DMS 273 (cell line): ENCODE measurements at regions not wholly inside any gene's neighbourhood (a gene's known extent, or its start where the extent isn't known, plus 50 kb on each side); places are given as distances from the start of the nearest gene placed in this dataset.

Experiments
- DNase-seq: peaks from one replicate; lab custom pipeline; 2025; ENCODE audit not compliant: unreplicated experiment; lab: John Stamatoyannopoulos, UW

DNA sequence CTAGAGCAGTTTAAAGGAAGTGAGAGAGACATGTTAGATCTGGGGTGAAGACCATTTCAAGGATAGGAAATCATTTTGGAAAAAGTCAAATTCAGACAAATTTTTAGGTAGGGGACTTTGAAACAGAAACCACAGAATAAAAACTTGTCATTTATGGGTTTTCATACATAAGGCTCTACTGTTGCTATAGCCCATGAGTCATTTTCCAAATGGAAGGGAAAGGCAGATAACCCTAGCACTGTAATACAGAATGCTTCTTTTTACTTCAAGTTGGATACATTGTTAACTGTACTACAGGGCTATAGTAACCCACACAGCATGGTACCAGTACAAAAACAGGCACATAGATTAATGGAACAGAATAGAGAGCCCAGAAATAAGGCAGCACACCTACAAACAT lies 455.4 kb downstream of the EBF1 start:
- no peak for DNase-seq

DNA sequence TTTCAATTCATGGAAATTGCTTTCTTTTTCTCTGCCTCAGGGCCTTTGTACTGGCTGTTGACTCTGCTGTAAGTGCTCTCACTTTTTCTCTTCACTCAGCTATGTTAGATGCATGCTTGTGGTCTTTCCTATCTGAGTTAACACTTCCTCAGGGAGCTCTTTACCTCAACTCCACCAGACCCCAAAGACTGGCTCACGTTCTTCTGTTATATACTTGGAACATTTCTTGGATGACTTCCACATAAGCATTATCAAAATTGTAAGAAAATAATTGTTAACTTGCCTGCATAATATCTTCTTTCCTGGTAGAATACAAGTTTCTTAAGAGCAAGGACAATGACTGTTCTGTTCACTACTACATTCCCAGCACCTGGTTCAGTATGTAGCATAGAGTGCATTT lies 455.9 kb downstream of the EBF1 start:
- no peak for DNase-seq

DNA sequence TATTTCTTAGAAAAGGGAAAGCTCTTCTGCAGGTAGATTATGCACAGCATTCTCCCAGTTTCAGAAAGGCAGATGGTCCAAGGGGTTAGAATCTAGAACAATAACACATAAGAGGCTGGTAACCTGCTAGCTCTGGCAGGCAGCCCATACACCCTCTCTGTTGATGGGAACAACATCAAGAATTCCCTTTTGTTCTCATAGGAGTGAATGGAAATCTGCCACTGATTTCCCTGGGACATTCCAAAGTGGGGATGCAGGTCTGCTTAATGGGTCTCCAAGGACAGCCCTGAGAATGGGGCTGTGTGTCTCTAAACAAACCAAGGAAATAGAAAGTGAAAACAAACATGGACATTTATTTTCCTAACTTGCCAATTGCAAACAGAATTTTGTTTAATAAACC lies 456.8 kb downstream of the EBF1 start:
- peak; percentile 76 for DNase-seq

GRCh38 chr5:158641016-158641415 lies 458.7 kb downstream of the EBF1 start:
- DNase-seq, result peak; percentile 3

DNA sequence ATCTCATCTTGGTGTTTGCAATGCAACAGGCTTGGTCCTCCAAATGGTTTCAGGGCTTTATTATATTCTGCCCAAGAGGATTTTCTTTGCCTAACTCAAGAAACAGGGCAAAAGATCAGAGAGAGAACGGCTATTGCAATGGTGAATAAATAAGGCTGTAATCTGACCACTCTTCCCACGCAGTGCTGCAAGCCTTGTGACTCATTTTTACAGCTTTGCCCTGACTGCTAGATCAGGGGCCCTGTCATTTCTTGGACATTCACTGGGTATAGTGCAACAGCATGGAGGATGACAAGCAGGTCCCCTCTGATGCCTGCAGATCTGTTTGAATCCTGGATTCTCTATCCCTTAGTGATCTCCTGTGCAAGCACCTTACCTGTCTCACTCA lies 459.1 kb downstream of the EBF1 start:
- no peak for DNase-seq

DNA sequence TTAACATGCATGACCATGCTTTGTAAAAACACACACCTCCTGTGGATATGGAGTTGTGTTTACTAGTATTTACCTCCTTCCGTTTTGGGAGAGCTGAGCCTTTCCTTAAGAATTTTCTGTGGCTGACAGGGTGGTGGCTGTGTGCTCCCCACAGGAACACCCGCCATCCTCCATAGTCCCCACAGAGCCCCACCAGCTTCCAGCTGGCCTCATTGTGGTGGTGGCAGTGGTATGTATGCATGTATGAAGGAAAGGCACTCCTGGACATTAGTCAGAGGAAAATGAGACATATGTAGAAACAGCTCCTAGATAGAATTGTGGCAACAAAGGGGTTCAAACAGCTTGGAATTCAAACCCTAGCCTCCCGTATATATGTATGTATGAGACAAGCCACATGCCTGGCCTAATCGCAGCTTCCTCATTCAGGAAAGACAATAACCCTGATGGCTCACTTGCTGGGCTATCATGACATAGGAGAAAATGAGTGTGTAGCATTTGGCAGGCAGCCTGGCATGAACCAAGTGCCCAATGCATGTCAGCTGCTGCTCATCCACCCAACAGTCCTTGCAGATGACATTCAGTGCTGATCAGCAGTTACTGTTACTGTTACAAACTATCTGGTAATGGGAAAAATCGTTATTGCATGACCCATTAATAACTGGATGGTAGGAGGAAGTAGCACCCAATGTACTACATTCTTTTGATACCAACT lies 459.7 kb downstream of the EBF1 start:
- DNase-seq, result peak; percentile 12

DNA sequence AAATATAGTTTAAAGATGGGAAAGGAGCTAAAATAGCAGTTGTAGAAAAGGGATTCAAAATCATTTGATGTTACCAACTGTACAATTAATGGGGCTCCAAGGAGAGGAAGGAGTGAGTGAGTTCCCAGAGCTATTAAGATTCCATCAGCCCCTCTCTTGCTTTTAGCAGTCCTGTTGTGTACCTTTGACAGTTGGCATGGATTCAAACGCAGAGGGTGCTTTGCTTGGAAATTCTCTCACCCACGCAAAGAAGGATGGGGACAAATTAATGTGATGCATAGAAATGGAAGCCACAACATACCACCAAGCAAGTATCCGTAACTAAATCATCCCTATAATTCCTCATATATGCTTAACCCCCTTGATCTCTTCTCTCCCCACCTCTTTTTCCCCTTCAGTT lies 461.3 kb downstream of the EBF1 start:
- DNase-seq, result peak; percentile 6

GRCh38 chr5:158637039-158637438 lies 462.7 kb downstream of the EBF1 start:
- no peak for DNase-seq

DNA sequence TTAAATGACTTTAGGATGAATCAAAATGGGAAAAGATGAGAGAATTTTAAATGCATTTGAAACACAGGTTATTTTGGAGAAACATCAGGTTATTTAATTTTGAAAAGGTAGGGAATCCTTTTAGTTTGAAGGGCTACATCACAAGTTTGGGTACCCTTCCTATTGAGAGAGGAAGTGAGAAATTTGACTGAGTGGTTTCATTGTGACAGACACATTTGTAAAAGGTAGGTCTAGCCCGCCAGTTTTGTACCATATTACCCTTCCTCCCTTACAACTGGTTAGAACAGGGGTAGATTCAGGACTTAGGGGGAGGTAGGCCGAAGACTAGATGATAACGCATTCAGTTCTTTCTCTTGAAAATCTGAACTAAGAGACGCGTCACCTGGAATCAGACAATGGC lies 464.2 kb downstream of the EBF1 start:
- no peak for DNase-seq

- no peak for DNase-seq
Observed at GRCh38 chr5:158634714-158635113, 465.0 kb downstream of the EBF1 start.

- DNase-seq, result no peak
Observed at GRCh38 chr5:158629591-158630312, 470.0 kb downstream of the EBF1 start.

DNA sequence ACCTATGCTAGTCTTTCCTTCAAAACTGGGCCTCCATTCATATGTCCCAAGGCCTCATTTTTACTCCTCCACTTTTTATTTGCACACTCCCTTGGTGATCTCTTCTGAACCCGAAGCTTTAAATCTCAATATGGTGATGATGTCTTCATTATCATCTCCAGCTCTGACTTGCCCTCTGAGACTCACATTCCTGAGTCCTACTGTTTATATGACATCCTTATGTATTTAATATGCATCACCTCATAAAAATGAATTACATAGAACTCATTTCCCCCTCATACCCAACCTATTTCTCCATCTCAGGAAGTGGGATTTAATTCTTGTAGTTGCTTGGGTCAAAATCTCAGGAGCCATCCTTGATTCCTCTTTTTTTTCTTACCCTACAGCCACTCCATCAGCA lies 473.0 kb downstream of the EBF1 start:
- DNase-seq, result no peak

DNA sequence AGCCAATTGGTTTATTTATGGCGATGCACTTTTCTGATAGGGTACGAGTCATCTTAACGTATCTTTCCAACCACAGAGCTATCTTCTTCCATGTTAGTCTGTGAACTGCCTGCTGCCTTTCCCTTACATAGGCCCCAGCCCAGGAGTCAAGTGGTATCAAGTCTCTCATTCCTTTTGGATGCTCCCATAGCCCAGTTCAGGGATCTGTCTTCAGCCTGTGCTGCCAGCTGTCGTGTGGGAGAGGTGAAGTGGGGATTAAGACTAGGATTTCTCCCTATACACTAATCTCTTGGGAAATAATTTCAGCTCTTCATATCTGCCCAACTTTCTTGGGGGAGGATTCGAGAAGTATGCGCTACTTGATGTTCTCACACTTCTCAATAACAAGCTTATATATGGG lies 475.7 kb downstream of the EBF1 start:
- no peak for DNase-seq

- no peak for DNase-seq
Observed at GRCh38 chr5:158621391-158621790, 478.3 kb downstream of the EBF1 start.

DNA sequence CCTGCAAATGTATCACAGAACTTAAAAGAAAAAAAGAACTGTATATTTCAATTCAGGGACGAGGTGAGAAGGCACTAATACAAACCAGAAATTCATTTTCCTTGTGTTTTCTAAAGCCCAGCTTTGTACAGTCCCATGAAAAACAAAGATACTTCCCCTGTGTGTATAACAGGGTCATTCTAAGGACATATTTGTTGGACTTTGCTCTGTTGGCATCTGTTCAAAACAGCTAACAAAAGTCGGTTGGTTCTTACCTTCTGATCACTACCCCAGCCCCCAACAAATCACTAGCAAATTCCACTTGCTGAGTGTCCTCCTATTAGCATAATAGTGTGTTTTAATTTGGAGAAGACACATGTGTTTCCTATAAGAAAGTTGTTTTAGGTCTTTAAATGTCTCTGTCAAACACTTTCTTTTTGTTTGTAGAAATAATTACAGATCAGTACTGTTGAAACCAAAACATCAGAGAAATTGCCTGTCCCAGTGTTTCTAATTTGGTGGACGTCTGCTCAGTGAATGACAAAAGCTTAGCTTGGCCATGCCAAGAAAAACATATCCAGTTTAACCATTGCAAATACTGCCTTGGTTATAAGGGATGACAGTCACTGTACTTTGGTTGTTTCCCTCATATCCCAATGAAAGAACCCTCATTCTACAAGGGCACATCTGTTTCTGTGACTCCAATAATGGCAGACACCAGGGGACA lies 480.5 kb downstream of the EBF1 start:
- DNase-seq, result no peak

GRCh38 chr5:158618256-158618655 lies 481.5 kb downstream of the EBF1 start:
- no peak for DNase-seq

DNA sequence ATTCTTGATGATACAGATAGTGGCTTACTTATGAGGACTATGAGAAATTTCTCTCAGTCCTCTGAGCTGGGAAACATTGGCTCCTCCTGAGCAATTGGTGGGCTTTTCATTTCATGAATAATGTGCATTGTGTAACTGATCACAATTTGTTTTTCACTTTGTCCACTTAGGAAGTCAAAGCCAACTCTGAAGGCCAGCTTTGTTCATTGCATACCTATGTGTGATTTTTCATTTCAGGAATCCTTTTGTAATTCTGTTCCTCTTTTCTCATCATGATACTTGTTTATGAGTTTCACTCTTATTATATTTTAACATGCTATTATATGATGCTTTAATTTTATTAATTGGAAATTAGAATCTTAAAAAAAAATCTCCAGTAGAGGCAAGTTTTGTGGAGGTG lies 483.0 kb downstream of the EBF1 start:
- no peak for DNase-seq

- no peak for DNase-seq
Observed at GRCh38 chr5:158614951-158615350, 484.8 kb downstream of the EBF1 start.

DNA sequence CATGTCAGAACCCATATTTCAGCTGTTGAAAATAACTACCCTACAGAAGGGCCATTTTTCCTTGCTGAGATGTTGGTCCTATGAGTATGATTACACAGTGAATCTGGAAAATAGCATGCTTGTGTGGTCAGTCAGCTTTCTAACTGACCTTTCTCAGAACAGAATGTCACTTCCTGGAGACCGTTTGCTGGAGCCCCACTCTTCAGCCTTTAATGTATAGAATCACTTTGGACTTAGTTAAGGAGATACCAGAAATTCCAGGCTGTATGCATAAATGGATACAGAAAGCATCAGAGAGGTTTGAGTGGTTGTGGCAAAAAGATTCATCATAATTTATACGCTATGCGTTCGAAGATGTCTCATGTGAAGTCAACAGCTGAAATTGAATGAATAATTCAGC lies 488.1 kb downstream of the EBF1 start:
- DNase-seq, result no peak

DNA sequence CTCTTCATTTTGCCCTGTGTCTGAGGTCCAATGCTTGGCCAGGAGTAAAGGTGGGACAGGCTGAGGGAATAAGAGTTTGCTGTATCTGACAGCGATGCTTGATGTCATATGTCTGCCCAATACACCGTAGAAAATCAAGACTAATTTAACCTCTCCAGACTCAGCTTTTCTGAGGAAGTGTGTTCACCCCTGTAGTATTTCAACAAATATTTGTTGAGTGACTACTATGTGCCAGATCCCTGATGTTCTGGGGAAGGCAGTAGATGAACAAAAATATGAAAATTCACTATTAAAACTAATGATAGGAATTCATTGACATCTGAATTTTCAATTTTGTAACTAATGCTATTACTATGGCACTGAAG lies 489.7 kb downstream of the EBF1 start:
- DNase-seq, result no peak

- DNase-seq, result no peak
Observed at GRCh38 chr5:158609333-158610050, 490.2 kb downstream of the EBF1 start.

- no peak for DNase-seq
Observed at GRCh38 chr5:158607088-158607487, 492.6 kb downstream of the EBF1 start.
